Upper lobe of left lung (tissue), 4 donors: ENCODE measurements at regions not wholly inside any gene's neighbourhood (a gene's known extent, or its start where the extent isn't known, plus 50 kb on each side); places are given as distances from the start of the nearest gene placed in this dataset.

Experiments used
- CTCF ChIP-seq, 6 experiments: fragments of 450-650 bp in 4 of 6; fragments of 200-600 bp in 2 of 6; sonication (generic) in 2 of 6; IDR thresholded peaks; one replicate each; pipeline ENCODE4 v1.5.1; 2016 to 2019; ENCODE audit warnings: antibody characterized with exemption in 6 of 6
- EP300 ChIP-seq, 4 donors: sonication (generic); formaldehyde crosslinking; IDR thresholded peaks; one replicate each; pipeline ENCODE4 v1.5.1; 2017; ENCODE audit warnings: antibody characterized with exemption in 4 of 4, control low read depth in 2 of 4
- POLR2A ChIP-seq, 4 donors: fragments of 450-650 bp; IDR thresholded peaks; one replicate each; pipeline ENCODE4 v1.5.1; 2016 to 2017; ENCODE audit warnings: antibody characterized with exemption in 4 of 4, mild to moderate bottlenecking in 2 of 4
- POLR2AphosphoS5 ChIP-seq, 2 donors: sonication (generic); formaldehyde crosslinking; IDR thresholded peaks; one replicate each; pipeline ENCODE4 v1.5.1; 2017; ENCODE audit warnings: antibody characterized with exemption in 2 of 2

DNA sequence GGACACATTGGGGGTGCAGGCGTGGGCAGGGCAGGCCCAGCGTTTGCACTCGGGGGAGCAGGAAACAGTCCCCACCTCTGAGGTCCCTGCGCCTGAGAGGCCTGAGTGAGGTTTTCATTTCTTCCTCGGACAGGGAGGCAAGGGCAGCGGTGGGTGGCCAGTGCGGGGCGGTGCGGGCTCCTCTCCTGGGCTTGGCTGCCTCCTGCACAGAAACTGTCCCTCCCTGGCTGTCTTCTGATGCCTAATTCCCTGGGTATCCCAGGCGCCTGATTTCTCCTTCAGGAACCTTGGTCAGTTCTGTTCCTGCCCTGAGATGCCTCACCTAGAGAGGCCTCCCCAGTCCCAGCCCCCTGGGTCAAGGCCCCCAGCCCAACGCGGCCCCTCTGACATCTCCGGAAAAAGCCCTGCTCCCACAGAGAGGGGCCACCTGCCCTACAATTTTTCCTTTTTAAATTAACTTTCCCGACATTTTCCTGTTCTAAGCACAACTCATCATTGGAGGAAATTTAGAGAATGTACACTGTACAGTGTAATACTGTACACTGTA, 260.3 kb downstream of the ADGRD1 start:
- TF ChIP-seq POLR2A (IDR thresholded peaks at IDR 0.05) (no peak), CTCF (IDR thresholded peaks at IDR 0.05) (no peak), POLR2AphosphoS5 (IDR thresholded peaks at IDR 0.05) (no peak), EP300 (IDR thresholded peaks at IDR 0.05) (no peak)
